ENCODE measurements at regions not wholly inside any gene's neighbourhood (a gene's known extent, or its start where the extent isn't known, plus 50 kb on each side); places are given as distances from the start of the nearest gene placed in this dataset.

DNA sequence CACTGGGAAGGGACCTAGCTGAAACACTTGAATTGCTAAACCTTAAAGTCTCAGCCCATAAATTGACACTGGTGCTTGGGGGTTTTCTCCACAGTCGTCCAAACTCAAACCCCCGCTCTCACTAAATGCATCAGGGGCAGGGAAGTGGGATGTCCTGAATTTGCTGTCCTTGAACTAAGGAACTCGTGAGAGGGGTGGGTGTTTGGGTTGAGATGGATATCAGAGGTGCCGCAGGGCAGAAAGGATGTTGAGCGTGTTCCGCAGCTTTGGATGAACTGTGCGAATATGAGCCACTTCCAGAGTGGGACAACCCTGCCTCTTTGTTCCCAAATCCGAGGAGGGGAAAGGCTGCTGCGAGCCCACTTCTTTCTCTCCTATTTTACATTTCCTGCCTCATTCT is 90.3 kb upstream of the LYZL2 start:
- TF ChIP-seq, protein P1, sequence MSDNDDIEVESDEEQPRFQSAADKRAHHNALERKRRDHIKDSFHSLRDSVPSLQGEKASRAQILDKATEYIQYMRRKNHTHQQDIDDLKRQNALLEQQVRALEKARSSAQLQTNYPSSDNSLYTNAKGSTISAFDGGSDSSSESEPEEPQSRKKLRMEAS (IDR thresholded peaks at IDR 0.05; ENCODE audit: low read depth, low read length): no peak
- TF ChIP-seq POLR2A (IDR thresholded peaks at IDR 0.05; ENCODE audit: extremely low read depth, insufficient read length) (no peak), CTCF (IDR thresholded peaks at IDR 0.05; ENCODE audit: low read depth, low read length) (no peak)
